Endodermal cell (in vitro differentiated cells): ENCODE measurements at regions not wholly inside any gene's neighbourhood (a gene's known extent, or its start where the extent isn't known, plus 50 kb on each side); places are given as distances from the start of the nearest gene placed in this dataset.

ENCODE experiments used
- DNase-seq: peaks from one replicate; pipeline ENCODE4 v3.0.0-alpha.2; 2017
- H3K27ac ChIP-seq: 2 replicates; pipeline ENCODE4 v1.5.1; 2013; ENCODE audit warnings: mild to moderate bottlenecking, low read depth, low read length, moderate library complexity
- H3K27me3 ChIP-seq: 2 replicates; pipeline ENCODE4 v1.6.1; 2013; ENCODE audit warnings: mild to moderate bottlenecking, low read length, moderate library complexity; ENCODE audit not compliant: insufficient read depth, control insufficient read depth, poor library complexity, severe bottlenecking
- H3K36me3 ChIP-seq: 2 replicates; pipeline ENCODE4 v1.7.0; 2013; ENCODE audit warnings: mild to moderate bottlenecking, low read length, moderate library complexity; ENCODE audit not compliant: control insufficient read depth, insufficient read depth
- H3K4me1 ChIP-seq: one replicate; pipeline ENCODE4 v1.7.0; 2013; ENCODE audit warnings: low read length; ENCODE audit not compliant: control insufficient read depth, insufficient read depth
- H3K4me3 ChIP-seq: 2 replicates; pipeline ENCODE4 v1.5.1; 2013; ENCODE audit warnings: mild to moderate bottlenecking, low read length, moderate library complexity
- H3K9ac ChIP-seq: 2 replicates; pipeline ENCODE4 v1.6.1; 2013; ENCODE audit warnings: mild to moderate bottlenecking, low read length, moderate library complexity; ENCODE audit not compliant: poor library complexity, severe bottlenecking; ENCODE audit errors: extremely low read depth
- H3K9me3 ChIP-seq: 2 replicates; pipeline ENCODE4 v1.6.1; 2013; ENCODE audit warnings: mild to moderate bottlenecking, low read length, moderate library complexity; ENCODE audit not compliant: control insufficient read depth
- H3K27ac Mint-ChIP-seq: 2 replicates; pipeline ENCODE4 v1.8.0; 2020; ENCODE audit warnings: mixed read lengths
- H3K27me3 Mint-ChIP-seq: 2 replicates; pipeline ENCODE4 v1.8.0; 2021; ENCODE audit warnings: mild to moderate bottlenecking, mixed read lengths; ENCODE audit not compliant: insufficient read depth
- H3K36me3 Mint-ChIP-seq: 2 replicates; pipeline ENCODE4 v1.8.0; 2020; ENCODE audit warnings: low read depth, mixed read lengths
- H3K4me1 Mint-ChIP-seq: 2 replicates; pipeline ENCODE4 v1.8.0; 2020; ENCODE audit warnings: mixed read lengths
- H3K4me3 Mint-ChIP-seq: 2 replicates; pipeline ENCODE4 v1.8.0; 2020; ENCODE audit warnings: mild to moderate bottlenecking, moderate library complexity, mixed read lengths
- H3K9me3 Mint-ChIP-seq: 2 replicates; pipeline ENCODE4 v1.8.0; 2020; ENCODE audit warnings: mild to moderate bottlenecking, mixed read lengths
- CTCF ChIP-seq: fragments of 200-600 bp; sonication (generic); conservative IDR thresholded peaks from 2 replicates; pipeline ENCODE4 v1.5.0; 2021; ENCODE audit warnings: antibody characterized with exemption, mild to moderate bottlenecking
- WGBS, 2 experiments: methylation state at CpG; one replicate each; pipeline versions ENCODE4 v1.1.5 to v1.1.7; 2013; ENCODE audit warnings: missing lambda C conversion rate in 2 of 2, mixed read lengths in 1 of 2; ENCODE audit not compliant: insufficient coverage in 1 of 2, insufficient read length in 1 of 2; 5-methylcytosine and 5-hydroxymethylcytosine counted together

GRCh38 chr16:61024180-61024900 lies 1011.9 kb downstream of the CDH8 start:
- no peaks in the 10 kb centered on the region for H3K9me3 Mint-ChIP-seq
- Histone ChIP-seq H3K9me3 (no peaks in the 10 kb centered on the region), H3K4me3 (no peak overlapping the region), H3K27me3 (no peaks in the 10 kb centered on the region), H3K36me3 (no peaks in the 10 kb centered on the region), H3K9ac (no peak overlapping the region), H3K4me1 (no peaks in the 10 kb centered on the region), H3K27ac (no peak overlapping the region)
- no peak overlapping the region for H3K4me3 Mint-ChIP-seq
- no peaks in the 10 kb centered on the region for H3K27me3 Mint-ChIP-seq
- H3K36me3 Mint-ChIP-seq = no peaks in the 10 kb centered on the region
- H3K27ac Mint-ChIP-seq = no peak overlapping the region
- TF ChIP-seq CTCF = no peak
- H3K4me1 Mint-ChIP-seq = peaks cover 6% of the 10 kb centered on the region
- no peak for DNase-seq
- 69 to 84% methylated on average over 2 to 3 of the region's 3 CpGs for WGBS, 2 experiments

GRCh38 chr16:61014869-61015268 lies 1021.4 kb downstream of the CDH8 start:
- H3K27ac Mint-ChIP-seq = no peak overlapping the region
- H3K27ac ChIP-seq = no peak overlapping the region
- no peaks in the 10 kb centered on the region for H3K9me3 ChIP-seq
- peak; percentile 84 for DNase-seq
- H3K27me3 Mint-ChIP-seq = no peaks in the 10 kb centered on the region
- WGBS, 2 experiments = 75 to 87% methylated on average over 2 to 6 of the region's 6 CpGs
- H3K36me3 ChIP-seq = no peaks in the 10 kb centered on the region
- H3K4me1 ChIP-seq = no peaks in the 10 kb centered on the region
- H3K36me3 Mint-ChIP-seq = no peaks in the 10 kb centered on the region
- peak; percentile 69 for TF ChIP-seq CTCF
- H3K9me3 Mint-ChIP-seq = no peaks in the 10 kb centered on the region
- H3K9ac ChIP-seq = no peak overlapping the region
- H3K4me3 Mint-ChIP-seq = no peak overlapping the region
- H3K4me3 ChIP-seq = no peak overlapping the region
- H3K27me3 ChIP-seq = no peaks in the 10 kb centered on the region
- no peaks in the 10 kb centered on the region for H3K4me1 Mint-ChIP-seq

DNA sequence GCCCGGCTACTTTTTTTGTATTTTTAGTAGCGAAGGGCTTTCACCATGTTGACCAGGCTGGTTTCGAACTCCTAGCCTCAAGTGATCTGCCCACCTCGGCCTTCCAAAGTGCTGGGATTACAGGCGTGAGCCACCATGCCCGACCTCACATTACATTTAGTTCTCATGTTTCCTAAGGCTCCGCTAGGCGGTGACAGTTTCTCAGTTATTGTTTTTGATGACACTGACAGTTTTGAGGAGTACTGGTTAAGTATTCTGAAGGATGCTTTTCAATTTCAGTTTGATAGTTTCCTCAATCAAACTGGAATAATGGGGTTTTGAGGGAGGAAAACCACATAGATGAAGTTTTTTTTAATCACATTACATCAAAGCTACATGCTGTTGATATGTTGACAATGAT lies 1028.5 kb downstream of the CDH8 start:
- DNase-seq = no peak
- peak; percentile 29 for TF ChIP-seq CTCF
- H3K4me3 ChIP-seq = no peak overlapping the region
- no peak overlapping the region for H3K9ac ChIP-seq
- no peaks in the 10 kb centered on the region for H3K9me3 ChIP-seq
- Mint-ChIP-seq H3K36me3 (no peaks in the 10 kb centered on the region), H3K4me3 (no peak overlapping the region), H3K27me3 (no peaks in the 10 kb centered on the region), H3K4me1 (peaks cover 3% of the 10 kb centered on the region), H3K27ac (no peak overlapping the region), H3K9me3 (no peaks in the 10 kb centered on the region)
- WGBS, 2 experiments = 87 to 91% methylated on average over 7 to 8 of the region's 8 CpGs
- no peaks in the 10 kb centered on the region for H3K4me1 ChIP-seq
- no peaks in the 10 kb centered on the region for H3K27me3 ChIP-seq
- no peaks in the 10 kb centered on the region for H3K36me3 ChIP-seq
- no peak overlapping the region for H3K27ac ChIP-seq
